HEK293T (cell line): ENCODE measurements at regions not wholly inside any gene's neighbourhood (a gene's known extent, or its start where the extent isn't known, plus 50 kb on each side); places are given as distances from the start of the nearest gene placed in this dataset.

Experiments used
- CTCF ChIA-PET: fragments of 350-600 bp; formaldehyde crosslinking; extraction: SDS; loops from one replicate; lab custom pipeline; 2021; ENCODE audit warnings: antibody characterized with exemption, inconsistent platforms; lab: Yijun Ruan, JAX
- POLR2A ChIA-PET: fragments of 350-600 bp; formaldehyde crosslinking; extraction: SDS; loops from one replicate; lab custom pipeline; 2020; ENCODE audit warnings: antibody characterized with exemption, inconsistent platforms; lab: Yijun Ruan, JAX
- DNase-seq: peaks from one replicate; pipeline ENCODE4 v3.0.0; 2012; ENCODE audit warnings: mixed read lengths; ENCODE audit errors: extremely low spot score
- ARNT ChIP-seq: fragments of 450-650 bp; IDR thresholded peaks from 2 replicates; pipeline ENCODE4 v1.6.1; 2017; ENCODE audit warnings: mild to moderate bottlenecking
- BHLHE40 ChIP-seq: fragments of 450-650 bp; IDR thresholded peaks from 2 replicates; pipeline ENCODE4 v1.6.1; 2016; ENCODE audit warnings: mild to moderate bottlenecking, moderate library complexity, borderline replicate concordance
- CTBP1 ChIP-seq: fragments of 450-650 bp; IDR thresholded peaks from 2 replicates; pipeline ENCODE4 v1.6.1; 2016; ENCODE audit warnings: borderline replicate concordance
- ELF4 ChIP-seq: fragments of 450-650 bp; IDR thresholded peaks from 2 replicates; pipeline ENCODE4 v1.6.1; 2017; ENCODE audit warnings: antibody characterized with exemption
- FOXA1 ChIP-seq: fragments of 450-650 bp; IDR thresholded peaks from 2 replicates; pipeline ENCODE4 v1.6.1; 2016; ENCODE audit warnings: mild to moderate bottlenecking
- FOXK2 ChIP-seq: fragments of 450-650 bp; IDR thresholded peaks from 2 replicates; pipeline ENCODE4 v1.6.1; 2016; ENCODE audit warnings: mild to moderate bottlenecking
- FOXM1 ChIP-seq: fragments of 450-650 bp; IDR thresholded peaks from 2 replicates; pipeline ENCODE4 v1.6.1; 2017; ENCODE audit warnings: mild to moderate bottlenecking, borderline replicate concordance
- HDGF ChIP-seq: fragments of 450-650 bp; IDR thresholded peaks from 2 replicates; pipeline ENCODE4 v1.6.1; 2017; ENCODE audit warnings: antibody characterized with exemption, borderline replicate concordance
- L3MBTL2 ChIP-seq: fragments of 450-650 bp; conservative IDR thresholded peaks from 2 replicates; pipeline ENCODE4 v1.6.1; 2016; ENCODE audit warnings: mild to moderate bottlenecking
- LEF1 ChIP-seq: fragments of 450-650 bp; IDR thresholded peaks from 2 replicates; pipeline ENCODE4 v1.6.1; 2017; ENCODE audit warnings: mild to moderate bottlenecking, borderline replicate concordance
- NFRKB ChIP-seq: fragments of 450-650 bp; IDR thresholded peaks from 2 replicates; pipeline ENCODE4 v1.6.1; 2016; ENCODE audit warnings: mild to moderate bottlenecking, moderate library complexity
- PKNOX1 ChIP-seq: fragments of 450-650 bp; IDR thresholded peaks from 2 replicates; pipeline ENCODE4 v1.6.1; 2016
- SP1 ChIP-seq: fragments of 450-650 bp; IDR thresholded peaks from 2 replicates; pipeline ENCODE4 v1.6.1; 2017
- SUZ12 ChIP-seq: fragments of 450-650 bp; IDR thresholded peaks from 2 replicates; pipeline ENCODE4 v1.6.1; 2016; ENCODE audit warnings: mild to moderate bottlenecking
- TARDBP ChIP-seq: fragments of 450-650 bp; IDR thresholded peaks from 2 replicates; pipeline ENCODE4 v1.6.1; 2016
- ZNF384 ChIP-seq: fragments of 450-650 bp; IDR thresholded peaks from 2 replicates; pipeline ENCODE4 v1.6.1; 2016

GRCh38 chr22:49257551-49257961 is 570.1 kb downstream of the BRD1 start:
- CTCF ChIA-PET: no interaction called here
- POLR2A ChIA-PET: no interaction called here
- TF ChIP-seq FOXM1: no peak
- TF ChIP-seq L3MBTL2: no peak
- TF ChIP-seq ELF4: no peak
- no peak for TF ChIP-seq ARNT
- no peak for TF ChIP-seq LEF1
- TF ChIP-seq SP1: no peak
- no peak for TF ChIP-seq ZNF384
- no peak for TF ChIP-seq HDGF
- no peak for TF ChIP-seq FOXK2
- no peak for TF ChIP-seq NFRKB
- no peak for TF ChIP-seq BHLHE40
- no peak for TF ChIP-seq FOXA1
- no peak for TF ChIP-seq CTBP1
- no peak for TF ChIP-seq PKNOX1
- no peak for TF ChIP-seq SUZ12
- TF ChIP-seq TARDBP: no peak
- no peak for DNase-seq

GRCh38 chr22:49255741-49256318 is 571.8 kb downstream of the BRD1 start:
- CTCF ChIA-PET: no interaction called here
- POLR2A ChIA-PET: no interaction called here
- TF ChIP-seq FOXM1 (no peak), PKNOX1 (no peak), LEF1 (no peak), CTBP1 (no peak), NFRKB (no peak), SP1 (no peak), L3MBTL2 (no peak), ZNF384 (no peak), HDGF (no peak), ARNT (no peak), FOXK2 (no peak)
- no peak for DNase-seq

GRCh38 chr22:49255154-49255553 is 572.5 kb downstream of the BRD1 start:
- ChIA-PET POLR2A (no interaction called here), CTCF (no interaction called here)
- DNase-seq: no peak
- TF ChIP-seq ZNF384 (no peak), FOXA1 (no peak), FOXK2 (no peak), L3MBTL2 (no peak), FOXM1 (no peak), SP1 (no peak), ELF4 (no peak), SUZ12 (no peak), HDGF (no peak), LEF1 (no peak), PKNOX1 (no peak), BHLHE40 (no peak), NFRKB (no peak), CTBP1 (no peak), TARDBP (no peak), ARNT (no peak)

GRCh38 chr22:49253656-49254055 is 574.0 kb downstream of the BRD1 start:
- ChIA-PET POLR2A (no interaction called here), CTCF (no interaction called here)
- TF ChIP-seq HDGF (no peak), ARNT (no peak), FOXK2 (no peak), ELF4 (no peak), SP1 (no peak), FOXA1 (no peak), ZNF384 (no peak), FOXM1 (no peak)
- DNase-seq: no peak

- CTCF ChIA-PET: no interaction called here
- DNase-seq: no peak
- TF ChIP-seq ARNT: no peak
- TF ChIP-seq LEF1: no peak
- TF ChIP-seq SP1: no peak
- TF ChIP-seq FOXA1: no peak
- TF ChIP-seq FOXK2: no peak
- TF ChIP-seq L3MBTL2: no peak
- TF ChIP-seq NFRKB: no peak
- TF ChIP-seq TARDBP: no peak
- no peak for TF ChIP-seq FOXM1
- TF ChIP-seq CTBP1: no peak
- TF ChIP-seq HDGF: no peak
- TF ChIP-seq ZNF384: no peak
- TF ChIP-seq PKNOX1: no peak
- TF ChIP-seq SUZ12: no peak
- POLR2A ChIA-PET: no interaction called here
These were observed 576.3 kb downstream of the BRD1 start for GRCh38 chr22:49251371-49251770.
